ENCODE measurements at regions not wholly inside any gene's neighbourhood (a gene's known extent, or its start where the extent isn't known, plus 50 kb on each side); places are given as distances from the start of the nearest gene placed in this dataset.
"Not testable (repeated sequence)": the region's sequence is repeated elsewhere in the genome, so short reads cannot be mapped to it uniquely, and the experiment has no call there.

DNA sequence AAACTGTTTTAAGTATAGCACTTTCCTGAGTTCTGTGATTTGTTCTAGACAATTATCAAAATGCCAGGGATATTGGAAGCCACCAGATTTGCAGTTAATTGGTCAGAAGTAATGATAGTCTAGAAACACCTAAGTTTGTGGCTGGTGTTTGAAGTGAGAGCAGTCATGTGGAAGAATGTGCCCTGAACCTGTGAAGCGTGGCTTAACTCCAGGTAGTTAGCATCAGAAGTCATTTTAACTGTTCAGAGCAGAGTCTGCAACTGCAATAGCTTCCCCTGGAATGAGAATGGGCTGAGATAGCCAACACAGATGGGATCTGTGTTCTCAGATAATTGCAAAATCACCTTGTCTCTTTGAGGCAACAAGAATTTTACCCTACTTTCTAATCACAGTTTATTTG lies 255.1 kb upstream of the GK2 start:
- Histone ChIP-seq H3K4me3 (no peak overlapping the region), H3K27me3 (no peaks in the 10 kb centered on the region), H3K27ac (no peak overlapping the region), H3K9me3 (no peaks in the 10 kb centered on the region), H3K36me3 (replicated peaks in 1 of 2; ENCODE audit: insufficient read depth in 1 of 2, low read depth in 2 of 2) (no peaks in the 10 kb centered on the region), H3K4me1 (no peaks in the 10 kb centered on the region)
- TF ChIP-seq POLR2A (IDR thresholded peaks at IDR 0.05) (no peak), CTCF (IDR thresholded peaks at IDR 0.05) (no peak)
- intact Hi-C loops (cut with DNase I) = no loop called here
- ATAC-seq (no peak), DNase-seq (no peak)
- 77 to 80% methylated on average over 1 of the region's 1 CpG for WGBS, 2 donors

DNA sequence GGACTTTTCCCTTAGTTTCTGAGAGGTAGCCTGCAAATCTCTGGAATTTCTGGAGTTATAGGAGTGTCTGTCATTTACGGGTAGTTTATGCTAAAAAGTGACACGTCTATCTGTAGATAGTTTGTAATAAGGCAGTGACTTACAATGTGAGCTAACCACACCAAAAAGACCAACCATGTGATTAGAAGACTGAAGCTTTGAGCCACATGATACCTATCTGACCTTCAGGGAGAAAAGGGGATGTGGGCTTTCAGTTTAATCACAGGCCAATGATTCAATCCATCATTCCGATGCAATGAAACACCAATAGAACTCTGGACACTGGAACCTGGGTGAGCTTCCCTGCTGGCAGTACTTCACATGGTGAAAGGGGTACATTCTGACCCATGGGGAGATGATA lies 254.6 kb upstream of the GK2 start:
- H3K4me3 ChIP-seq = no peak overlapping the region
- H3K4me1 ChIP-seq = no peaks in the 10 kb centered on the region
- H3K9me3 ChIP-seq = no peaks in the 10 kb centered on the region
- H3K36me3 ChIP-seq (replicated peaks in 1 of 2; ENCODE audit: insufficient read depth in 1 of 2, low read depth in 2 of 2) = no peaks in the 10 kb centered on the region
- no peak overlapping the region for H3K27ac ChIP-seq
- intact Hi-C loops (cut with DNase I) = no loop called here
- DNase-seq (no peak), ATAC-seq (no peak)
- H3K27me3 ChIP-seq = no peaks in the 10 kb centered on the region
- 83 to 86% methylated on average over 3 of the region's 3 CpGs for WGBS, 2 donors
- TF ChIP-seq POLR2A (IDR thresholded peaks at IDR 0.05) (no peak), CTCF (IDR thresholded peaks at IDR 0.05) (no peak)

DNA sequence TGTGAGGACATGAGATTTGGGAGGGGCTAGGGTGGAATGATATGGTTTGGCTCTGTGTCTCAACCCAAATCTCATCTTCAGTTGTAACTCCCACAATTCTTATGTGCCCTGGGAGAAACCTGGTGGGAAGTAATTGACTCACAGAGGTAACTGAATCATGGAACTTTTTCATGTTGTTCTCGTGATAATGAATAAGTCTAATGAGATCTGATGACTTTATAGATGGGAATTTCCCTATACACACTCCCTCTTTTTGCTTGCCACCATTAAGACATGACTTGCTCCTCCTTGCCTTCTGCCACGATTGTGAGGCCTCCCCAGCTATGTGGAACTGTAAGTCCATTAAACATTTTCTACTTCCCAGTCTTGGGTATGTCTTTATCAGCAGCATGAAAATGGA lies 253.2 kb upstream of the GK2 start:
- Histone ChIP-seq H3K27ac (no peak overlapping the region), H3K4me3 (no peak overlapping the region), H3K9me3 (peaks cover 0 to 5% (median 0%) of the 10 kb centered on the region in 3 donors), H3K27me3 (no peaks in the 10 kb centered on the region), H3K36me3 (replicated peaks in 1 of 2; ENCODE audit: insufficient read depth in 1 of 2, low read depth in 2 of 2) (no peaks in the 10 kb centered on the region), H3K4me1 (no peaks in the 10 kb centered on the region)
- ATAC-seq = no peak
- TF ChIP-seq CTCF (IDR thresholded peaks at IDR 0.05) (no peak), POLR2A (IDR thresholded peaks at IDR 0.05) (no peak)
- no peak for DNase-seq
- WGBS, 2 donors = 62 to 75% methylated on average over 2 of the region's 2 CpGs
- intact Hi-C loops (cut with DNase I) = no loop called here

- H3K27me3 ChIP-seq; intact Hi-C loops (cut with DNase I); H3K4me1 ChIP-seq; H3K36me3 ChIP-seq (replicated peaks in 1 of 2; ENCODE audit: insufficient read depth in 1 of 2, low read depth in 2 of 2); H3K4me3 ChIP-seq; H3K27ac ChIP-seq; DNase-seq; ATAC-seq; H3K9me3 ChIP-seq: not testable (repeated sequence)
- WGBS, 2 donors = 31 to 52% methylated on average over 5 of the region's 5 CpGs
Measured at GRCh38 chr4:79659308-79659870, 251.4 kb upstream of the GK2 start.

- Histone ChIP-seq H3K4me3 (no peak overlapping the region), H3K36me3 (replicated peaks in 1 of 2; ENCODE audit: insufficient read depth in 1 of 2, low read depth in 2 of 2) (no peaks in the 10 kb centered on the region), H3K4me1 (peaks cover 5% of the 10 kb centered on the region), H3K27ac (no peak overlapping the region), H3K27me3 (no peaks in the 10 kb centered on the region), H3K9me3 (peaks cover 0 to 5% (median 0%) of the 10 kb centered on the region in 3 donors)
- DNase-seq (no peak), ATAC-seq (no peak)
- intact Hi-C loops (cut with DNase I) = no loop called here
- TF ChIP-seq CTCF (IDR thresholded peaks at IDR 0.05) = no peak
- no peak for TF ChIP-seq POLR2A (IDR thresholded peaks at IDR 0.05)
Measured at GRCh38 chr4:79657379-79657778, 249.4 kb upstream of the GK2 start.
